ENCODE measurements at regions not wholly inside any gene's neighbourhood (a gene's known extent, or its start where the extent isn't known, plus 50 kb on each side); places are given as distances from the start of the nearest gene placed in this dataset.

DNA sequence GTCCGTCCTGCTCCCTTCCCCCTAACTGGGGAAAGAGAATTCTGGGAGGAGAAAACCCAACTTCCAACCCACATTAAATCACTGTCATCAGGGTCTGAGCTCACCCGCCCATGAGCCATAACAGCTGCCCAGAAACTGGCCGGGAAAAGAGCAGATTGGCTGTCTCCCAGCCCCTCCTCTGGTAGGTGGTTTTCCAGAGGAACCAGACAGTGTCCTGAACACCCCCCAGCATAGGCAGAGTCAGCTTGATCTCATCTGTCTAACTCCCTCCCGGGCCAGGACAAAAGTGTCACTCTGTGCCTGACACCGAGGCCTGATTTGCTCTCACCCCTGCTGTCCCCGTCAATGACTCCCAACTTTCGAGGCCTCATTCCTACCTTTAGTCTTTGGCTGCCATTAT, 197.0 kb downstream of the AXIN2 start:
- no peak for DNase-seq (ENCODE audit: low spot score)

DNA sequence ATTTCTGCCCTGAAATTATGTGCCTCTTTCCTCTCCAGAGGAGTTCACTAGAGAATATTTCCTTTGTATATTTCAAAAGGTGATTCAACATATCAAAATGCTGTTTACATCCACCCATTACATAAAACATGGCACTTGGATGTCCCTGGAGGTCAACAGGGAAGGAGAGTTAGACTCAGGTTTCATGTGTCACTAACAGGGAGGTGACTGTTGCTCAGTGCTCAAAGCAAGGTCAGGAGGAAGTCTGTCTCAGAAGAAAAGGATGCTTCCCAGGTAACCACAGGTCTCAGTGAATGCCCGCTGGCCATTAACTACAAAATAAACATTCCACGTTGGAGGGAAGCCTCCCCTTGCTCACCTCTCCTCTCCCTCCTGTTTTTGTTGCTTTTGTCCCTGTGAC, 198.6 kb downstream of the AXIN2 start:
- no peak for DNase-seq (ENCODE audit: low spot score)

DNA sequence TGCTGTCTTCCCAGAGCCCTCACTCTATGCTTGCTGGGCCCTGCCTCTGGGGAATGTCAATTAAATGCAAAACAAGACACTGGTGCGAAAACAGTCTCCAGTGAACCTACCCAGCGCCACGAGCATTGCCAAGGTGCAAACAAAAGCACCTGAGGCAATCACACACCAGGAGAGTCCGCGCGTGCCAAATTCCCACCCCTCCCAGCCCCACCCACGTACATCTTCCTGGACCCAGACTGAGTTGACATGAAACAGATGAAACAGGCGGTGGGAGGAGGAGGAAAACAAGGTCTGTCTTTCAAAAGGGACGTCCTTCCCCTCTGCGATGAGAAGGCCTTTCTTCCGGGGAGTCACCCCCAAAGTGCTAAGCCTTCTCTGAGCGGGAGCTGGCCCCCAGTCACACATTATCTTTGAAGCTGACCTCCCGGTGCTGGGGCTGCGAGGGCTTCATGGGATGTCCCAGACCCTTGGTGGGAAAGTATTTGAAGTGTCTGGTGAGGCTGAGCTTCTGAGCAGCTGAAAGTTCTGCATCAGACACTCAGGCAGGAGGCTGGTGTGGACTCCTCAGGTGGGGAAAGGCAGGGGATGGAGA, 200.4 kb downstream of the AXIN2 start:
- no peak for DNase-seq (ENCODE audit: low spot score)

DNA sequence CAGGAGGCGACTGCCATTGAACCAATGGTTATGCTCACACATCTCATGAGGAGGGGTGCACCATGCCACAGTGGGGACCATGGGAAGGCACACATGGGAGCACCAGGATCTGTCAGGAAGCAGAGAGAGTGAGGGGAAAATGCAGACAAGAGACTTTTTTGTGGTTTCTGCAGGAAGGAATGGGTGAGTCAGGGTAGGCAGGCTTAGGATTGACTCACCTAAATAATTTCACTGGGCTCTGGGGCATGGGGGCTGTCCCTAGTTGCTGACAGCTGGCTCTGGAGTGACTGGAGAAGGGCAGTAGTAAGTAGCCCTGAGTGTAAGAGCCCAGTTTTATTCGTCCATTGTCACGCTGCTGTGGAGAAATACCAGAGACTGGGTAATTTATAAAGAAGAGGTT, 202.4 kb downstream of the AXIN2 start:
- no peak for DNase-seq (ENCODE audit: low spot score)

- no peak for DNase-seq (ENCODE audit: low spot score)
Measured at GRCh38 chr17:65356536-65356935, 204.9 kb downstream of the AXIN2 start.

DNA sequence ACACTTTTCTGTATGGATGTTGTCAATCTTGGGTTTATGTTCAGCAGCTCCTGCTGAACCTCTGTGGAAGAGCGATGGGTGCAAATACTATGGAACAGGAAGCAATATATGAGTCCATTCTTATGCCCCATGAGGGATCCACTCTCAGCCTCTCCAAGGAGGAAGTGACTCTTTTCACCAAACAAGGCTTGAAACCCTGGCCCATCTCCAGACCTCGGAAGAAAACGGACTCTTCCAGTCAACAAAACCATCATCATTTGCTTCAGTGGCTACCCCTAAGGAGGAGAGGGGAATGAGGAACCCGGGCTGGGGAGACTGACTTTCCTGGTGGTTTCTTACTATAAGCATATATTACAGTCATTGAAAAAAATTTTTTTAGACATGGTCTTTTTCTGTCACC, 206.2 kb downstream of the AXIN2 start:
- DNase-seq (ENCODE audit: low spot score), result no peak

DNA sequence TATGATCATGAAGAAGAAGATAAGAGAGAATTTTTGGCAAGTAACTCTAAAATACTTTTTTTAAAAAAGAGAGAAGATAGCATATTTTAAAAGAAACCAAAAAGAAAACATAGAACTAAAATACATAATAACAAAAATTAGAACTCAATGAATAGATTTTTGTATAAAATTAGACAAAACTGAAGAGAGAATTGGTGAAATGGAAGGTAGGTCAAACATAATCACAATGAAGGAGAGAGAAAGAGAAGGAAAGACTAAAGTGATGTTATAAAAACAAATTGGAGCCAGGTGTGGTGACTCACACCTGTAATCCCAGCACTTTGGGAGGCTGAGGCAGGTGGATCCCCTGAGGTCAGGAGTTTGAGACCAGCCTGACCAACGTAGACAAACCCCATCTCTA, 211.5 kb downstream of the AXIN2 start:
- no peak for DNase-seq (ENCODE audit: low spot score)

DNA sequence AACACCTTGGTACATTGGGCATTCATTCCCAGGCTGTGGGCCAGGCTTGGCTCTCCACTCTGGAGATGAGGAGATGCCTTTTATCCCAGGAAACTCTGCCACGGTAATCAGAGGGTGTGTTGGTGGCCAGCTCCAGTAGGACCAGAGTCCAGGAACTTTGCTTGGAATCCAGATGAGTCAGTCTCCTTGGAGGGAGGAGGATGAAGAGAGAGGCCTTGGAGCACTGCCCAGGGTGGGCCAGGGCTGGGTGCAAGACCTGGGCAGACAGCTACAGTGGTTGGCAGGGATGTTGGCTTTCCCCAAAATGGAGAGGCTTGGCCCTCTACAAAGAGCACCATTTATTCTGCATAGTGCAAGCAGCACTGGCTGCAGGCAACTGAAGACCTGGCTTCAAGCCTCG, 209.0 kb downstream of the RGS9 start:
- no peak for DNase-seq (ENCODE audit: low spot score)

- DNase-seq (ENCODE audit: low spot score), result no peak
Measured at GRCh38 chr17:65345261-65346005, 208.3 kb downstream of the RGS9 start.

DNA sequence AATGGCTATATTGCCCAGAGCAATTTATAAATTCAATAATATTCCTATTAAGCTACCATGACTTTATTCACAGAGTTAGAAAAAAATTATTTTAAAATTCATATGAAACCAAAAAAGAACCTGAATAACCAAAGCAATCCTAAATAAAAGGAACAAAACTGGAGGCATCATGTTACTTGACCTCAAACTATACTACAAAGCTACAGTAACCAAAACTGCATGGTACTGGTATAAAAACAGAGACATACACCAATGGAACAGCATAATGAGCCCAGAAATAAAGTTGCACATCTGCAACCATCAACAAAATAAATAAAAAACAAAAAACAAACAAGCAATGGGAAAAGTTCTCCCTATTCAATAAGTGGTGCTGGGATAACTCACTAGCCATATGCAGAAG, 203.2 kb downstream of the RGS9 start:
- no peak for DNase-seq (ENCODE audit: low spot score)

DNA sequence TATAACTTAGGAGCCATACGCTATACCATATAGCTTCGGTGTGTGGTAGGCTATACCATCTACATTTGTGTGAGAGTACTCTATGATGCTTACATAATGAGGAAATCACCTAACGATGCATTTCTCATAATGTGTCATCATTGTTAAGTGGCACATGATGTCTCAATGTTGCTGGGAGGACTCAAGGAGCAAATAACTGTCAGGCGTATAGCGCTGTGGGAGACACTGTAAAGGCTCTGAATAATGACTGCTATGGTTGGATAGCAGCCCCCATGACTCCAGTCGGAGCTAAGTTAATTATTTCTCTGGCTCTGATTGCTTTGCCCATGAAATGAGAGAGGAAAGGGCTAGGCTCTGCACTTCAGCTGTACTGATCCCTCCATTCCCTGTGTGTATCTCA, 197.2 kb downstream of the RGS9 start:
- no peak for DNase-seq (ENCODE audit: low spot score)

GRCh38 chr17:65332779-65333178, 195.6 kb downstream of the RGS9 start:
- DNase-seq (ENCODE audit: low spot score), result no peak

- DNase-seq (ENCODE audit: low spot score), result no peak
Measured at GRCh38 chr17:65332375-65332774, 195.2 kb downstream of the RGS9 start.

GRCh38 chr17:65328567-65328966, 191.4 kb downstream of the RGS9 start:
- DNase-seq (ENCODE audit: low spot score), result no peak

GRCh38 chr17:65324611-65325342, 187.6 kb downstream of the RGS9 start:
- DNase-seq (ENCODE audit: low spot score), result no peak

DNA sequence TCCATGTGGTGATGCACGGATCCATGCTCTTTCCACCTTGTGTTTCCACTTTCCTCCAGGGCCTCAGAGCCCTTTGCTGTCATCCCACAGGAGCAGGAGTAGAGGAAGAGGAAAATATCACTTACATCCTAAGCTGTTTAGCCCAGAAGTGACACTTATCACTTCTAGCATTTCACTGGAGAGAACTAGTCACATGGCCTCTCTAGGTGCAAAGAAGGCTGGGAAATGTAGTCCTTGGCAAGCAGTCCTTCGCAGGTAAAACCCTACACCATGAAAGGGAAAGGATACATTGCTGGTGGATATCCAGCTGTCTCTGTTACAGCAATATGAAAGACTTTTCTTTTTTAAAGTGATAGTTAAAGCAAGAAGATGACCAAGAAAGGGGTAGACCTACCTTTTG, 185.9 kb downstream of the RGS9 start:
- DNase-seq (ENCODE audit: low spot score), result no peak

GRCh38 chr17:65320820-65321219, 183.7 kb downstream of the RGS9 start:
- DNase-seq (ENCODE audit: low spot score), result no peak

- no peak for DNase-seq (ENCODE audit: low spot score)
Measured at GRCh38 chr17:65314212-65314611, 177.0 kb downstream of the RGS9 start.

DNA sequence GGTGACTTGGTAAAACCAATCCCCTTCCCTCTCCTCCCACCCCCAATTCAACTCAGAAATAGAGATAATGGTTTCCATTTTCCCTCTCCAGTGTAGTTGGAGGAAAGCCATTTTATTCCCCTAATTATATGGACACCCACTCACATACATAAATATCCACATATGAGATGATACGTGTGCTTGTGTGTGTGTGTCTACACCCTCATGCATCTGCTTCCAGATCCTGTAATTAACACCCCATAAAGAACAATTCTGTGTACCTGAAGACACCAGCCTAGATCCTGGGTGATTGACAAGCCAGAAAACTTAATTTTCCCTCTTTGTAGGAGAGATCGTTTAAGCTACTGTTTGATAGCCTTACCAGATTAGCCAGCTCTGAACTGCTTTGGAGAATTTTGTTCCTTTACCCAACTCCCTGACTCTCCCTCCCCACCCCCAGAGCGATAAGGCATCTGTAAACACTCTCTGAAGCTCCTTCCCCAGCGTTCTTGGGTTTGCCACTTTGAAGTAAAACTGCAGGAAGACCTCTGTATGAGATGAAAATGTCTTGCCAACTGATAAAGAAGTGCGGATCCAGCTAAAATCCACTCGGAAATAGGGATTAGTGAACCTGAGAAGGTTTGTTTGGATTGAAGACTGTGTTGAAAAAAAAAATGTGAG, 175.7 kb downstream of the RGS9 start:
- no peak for DNase-seq (ENCODE audit: low spot score)

DNA sequence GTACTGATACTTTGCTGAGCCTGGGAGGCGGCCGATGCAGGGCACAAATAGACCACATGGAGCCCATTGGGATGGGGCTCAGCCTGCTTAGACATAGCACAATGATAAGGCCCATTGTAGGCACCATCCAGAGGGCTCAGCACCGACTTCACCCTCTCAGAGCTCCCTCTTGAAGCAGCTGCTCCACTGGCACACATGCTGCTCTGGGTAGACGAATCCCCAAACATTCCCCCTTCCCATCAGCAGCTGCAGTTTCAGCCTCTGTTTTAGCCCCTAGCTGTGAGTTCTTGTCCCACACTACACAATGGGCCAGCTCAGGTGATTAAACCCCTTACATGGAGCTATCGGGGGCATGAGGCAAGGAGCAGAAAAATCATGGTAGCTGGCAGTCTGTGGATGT, 174.1 kb downstream of the RGS9 start:
- no peak for DNase-seq (ENCODE audit: low spot score)

DNA sequence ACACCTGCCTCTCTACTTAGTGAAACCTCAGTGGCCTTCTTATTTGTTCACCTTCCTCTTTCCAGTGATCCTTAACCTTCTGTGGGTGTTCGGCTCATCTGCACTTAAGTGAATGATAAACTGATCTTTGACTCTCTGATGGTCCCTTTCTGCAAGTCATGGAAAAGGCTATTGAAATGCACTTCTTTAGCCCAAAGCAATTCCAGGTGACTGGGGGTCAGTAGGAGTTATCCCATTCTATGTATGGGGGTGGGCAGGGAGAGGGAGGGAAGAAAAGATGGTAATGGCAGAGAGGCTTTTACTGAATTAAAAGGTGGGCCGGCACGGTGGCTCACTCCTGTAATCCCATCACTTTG, 170.8 kb downstream of the RGS9 start:
- no peak for DNase-seq (ENCODE audit: low spot score)

DNA sequence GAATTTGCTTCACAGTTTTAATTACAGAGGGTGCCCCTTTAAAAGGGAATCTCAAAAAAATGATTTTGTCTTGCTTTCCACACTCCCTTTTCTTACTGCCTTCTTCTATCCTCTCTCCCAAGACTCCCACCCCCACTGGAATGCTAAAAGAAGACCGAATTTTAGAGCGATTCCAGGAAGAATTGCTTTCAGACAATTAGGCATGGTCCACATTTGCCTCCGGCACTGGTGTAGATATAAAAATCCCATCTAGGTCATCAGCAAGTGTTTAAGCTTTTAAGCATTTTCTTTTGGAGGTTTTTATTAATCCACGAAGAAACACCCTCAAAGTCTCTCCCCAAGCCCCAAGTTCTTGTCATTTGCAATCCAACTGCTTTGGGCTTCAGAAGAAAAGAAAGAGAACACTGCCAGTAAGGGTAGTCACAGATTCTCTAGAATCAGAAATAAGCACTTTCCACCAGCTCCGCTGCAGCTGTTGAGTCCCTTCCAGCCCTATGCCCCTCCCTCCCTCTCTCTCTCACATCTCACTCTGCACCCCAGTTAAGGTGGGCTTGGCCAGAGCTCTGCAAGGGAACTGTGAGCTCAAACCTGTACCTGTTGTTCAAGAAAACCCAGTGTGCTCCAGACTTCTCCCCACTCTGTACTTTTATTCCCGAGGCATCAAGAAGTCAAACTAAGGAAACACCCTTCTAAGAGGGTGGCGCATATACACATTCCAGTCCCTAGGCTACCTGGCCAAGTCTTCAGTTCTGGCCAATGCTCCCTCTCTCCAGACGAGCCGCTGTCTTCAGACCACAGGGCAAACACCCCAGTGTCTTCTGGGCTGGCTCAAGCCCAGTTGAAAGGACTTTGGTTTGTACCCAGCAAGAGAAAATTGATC, 170.2 kb downstream of the RGS9 start:
- no peak for DNase-seq (ENCODE audit: low spot score)
